Smooth muscle cell (in vitro differentiated cells): ENCODE measurements at regions not wholly inside any gene's neighbourhood (a gene's known extent, or its start where the extent isn't known, plus 50 kb on each side); places are given as distances from the start of the nearest gene placed in this dataset.
"Not testable (repeated sequence)": the region's sequence is repeated elsewhere in the genome, so short reads cannot be mapped to it uniquely, and the experiment has no call there.

Source experiments
- DNase-seq: peaks from one replicate; lab custom pipeline; 2025; ENCODE audit not compliant: unreplicated experiment; lab: John Stamatoyannopoulos, UW
- H2AFZ ChIP-seq: fragments of 200-600 bp; sonication (generic); 2 replicates; pipeline ENCODE4 v1.6.0; 2016; ENCODE audit warnings: antibody characterized with exemption, low read depth, mild to moderate bottlenecking
- H3F3A ChIP-seq: fragments of 200-600 bp; sonication (generic); 2 replicates; pipeline ENCODE4 v1.6.0; 2017; ENCODE audit warnings: antibody characterized with exemption, low read depth
- H3K27ac ChIP-seq: fragments of 200-600 bp; sonication (generic); 2 replicates; pipeline ENCODE4 v1.5.1; 2016; ENCODE audit warnings: low read depth, mild to moderate bottlenecking
- H3K27me3 ChIP-seq: fragments of 200-600 bp; sonication (generic); 2 replicates; pipeline ENCODE4 v1.6.1; 2016; ENCODE audit warnings: low read depth, mild to moderate bottlenecking
- H3K36me3 ChIP-seq: fragments of 200-600 bp; sonication (generic); 2 replicates; pipeline ENCODE4 v1.5.1; 2016; ENCODE audit warnings: low read depth
- H3K4me1 ChIP-seq: fragments of 200-600 bp; sonication (generic); 2 replicates; pipeline ENCODE4 v1.5.1; 2016; ENCODE audit warnings: low read depth
- H3K4me2 ChIP-seq: fragments of 200-600 bp; sonication (generic); 2 replicates; pipeline ENCODE4 v1.6.0; 2016; ENCODE audit warnings: mild to moderate bottlenecking
- H3K4me3 ChIP-seq: fragments of 200-600 bp; sonication (generic); 2 replicates; pipeline ENCODE4 v1.5.1; 2016; ENCODE audit warnings: mild to moderate bottlenecking
- H3K79me2 ChIP-seq: fragments of 200-600 bp; sonication (generic); 2 replicates; pipeline ENCODE4 v1.6.0; 2016; ENCODE audit warnings: low read depth, mild to moderate bottlenecking
- H3K9ac ChIP-seq: fragments of 200-600 bp; sonication (generic); 2 replicates; pipeline ENCODE4 v1.6.0; 2016; ENCODE audit warnings: low read depth
- H3K9me3 ChIP-seq: fragments of 200-600 bp; sonication (generic); replicated peaks from 2 replicates; pipeline ENCODE4 v1.5.1; 2016; ENCODE audit warnings: low read depth
- H4K20me1 ChIP-seq: fragments of 200-600 bp; sonication (generic); 2 replicates; pipeline ENCODE4 v1.6.0; 2016; ENCODE audit warnings: low read depth
- WGBS: methylation state at CpG from one replicate; pipeline ENCODE4 v1.1.7; 2016; ENCODE audit warnings: low lambda C conversion rate; 5-methylcytosine and 5-hydroxymethylcytosine counted together
- TF ChIP-seq, protein P1 (sequence below): fragments of 200-600 bp; sonication (generic); IDR thresholded peaks from 2 replicates; pipeline ENCODE4 v1.5.1; 2017; ENCODE audit warnings: borderline replicate concordance, mild to moderate bottlenecking, antibody characterized with exemption; ENCODE audit not compliant: insufficient read depth, poor library complexity, severe bottlenecking

- no peaks in the 10 kb centered on the region for H3K79me2 ChIP-seq
- no peaks in the 10 kb centered on the region for H3F3A ChIP-seq
- no peaks in the 10 kb centered on the region for H4K20me1 ChIP-seq
- H3K4me1 ChIP-seq, result no peaks in the 10 kb centered on the region
- no peak overlapping the region for H3K27ac ChIP-seq
- no peaks in the 10 kb centered on the region for H3K9me3 ChIP-seq
- no peak overlapping the region for H3K9ac ChIP-seq
- no peak overlapping the region for H2AFZ ChIP-seq
- TF ChIP-seq, protein P1, sequence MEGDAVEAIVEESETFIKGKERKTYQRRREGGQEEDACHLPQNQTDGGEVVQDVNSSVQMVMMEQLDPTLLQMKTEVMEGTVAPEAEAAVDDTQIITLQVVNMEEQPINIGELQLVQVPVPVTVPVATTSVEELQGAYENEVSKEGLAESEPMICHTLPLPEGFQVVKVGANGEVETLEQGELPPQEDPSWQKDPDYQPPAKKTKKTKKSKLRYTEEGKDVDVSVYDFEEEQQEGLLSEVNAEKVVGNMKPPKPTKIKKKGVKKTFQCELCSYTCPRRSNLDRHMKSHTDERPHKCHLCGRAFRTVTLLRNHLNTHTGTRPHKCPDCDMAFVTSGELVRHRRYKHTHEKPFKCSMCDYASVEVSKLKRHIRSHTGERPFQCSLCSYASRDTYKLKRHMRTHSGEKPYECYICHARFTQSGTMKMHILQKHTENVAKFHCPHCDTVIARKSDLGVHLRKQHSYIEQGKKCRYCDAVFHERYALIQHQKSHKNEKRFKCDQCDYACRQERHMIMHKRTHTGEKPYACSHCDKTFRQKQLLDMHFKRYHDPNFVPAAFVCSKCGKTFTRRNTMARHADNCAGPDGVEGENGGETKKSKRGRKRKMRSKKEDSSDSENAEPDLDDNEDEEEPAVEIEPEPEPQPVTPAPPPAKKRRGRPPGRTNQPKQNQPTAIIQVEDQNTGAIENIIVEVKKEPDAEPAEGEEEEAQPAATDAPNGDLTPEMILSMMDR, result no peak
- H3K4me3 ChIP-seq, result no peak overlapping the region
- no peaks in the 10 kb centered on the region for H3K27me3 ChIP-seq
- no peaks in the 10 kb centered on the region for H3K36me3 ChIP-seq
- H3K4me2 ChIP-seq, result no peak overlapping the region
- no peak for DNase-seq
Measured at GRCh38 chr13:38072696-38073095, 203.1 kb upstream of the TRPC4 start.

GRCh38 chr13:38071340-38071739 is 201.8 kb upstream of the TRPC4 start:
- 94% methylated on average over 4 of the region's 5 CpGs for WGBS

GRCh38 chr13:38053896-38054295 is 184.3 kb upstream of the TRPC4 start:
- no peak overlapping the region for H2AFZ ChIP-seq
- H3K79me2 ChIP-seq, result no peaks in the 10 kb centered on the region
- no peak overlapping the region for H3K27ac ChIP-seq
- no peaks in the 10 kb centered on the region for H3F3A ChIP-seq
- H3K4me3 ChIP-seq, result no peak overlapping the region
- no peaks in the 10 kb centered on the region for H3K9me3 ChIP-seq
- H3K9ac ChIP-seq, result no peak overlapping the region
- WGBS, result 70% methylated on average over 3 of the region's 3 CpGs
- no peaks in the 10 kb centered on the region for H3K4me1 ChIP-seq
- TF ChIP-seq, protein P1, result no peak
- H4K20me1 ChIP-seq, result no peaks in the 10 kb centered on the region
- H3K4me2 ChIP-seq, result no peak overlapping the region
- H3K36me3 ChIP-seq, result no peaks in the 10 kb centered on the region
- H3K27me3 ChIP-seq, result no peaks in the 10 kb centered on the region
- no peak for DNase-seq

More at GRCh38 chr13:38071340-38071739, 201.8 kb upstream of the TRPC4 start:
- not testable (repeated sequence) for H3K9ac ChIP-seq, H3K27me3 ChIP-seq, H3F3A ChIP-seq, H2AFZ ChIP-seq, H3K9me3 ChIP-seq, H3K79me2 ChIP-seq, H3K4me3 ChIP-seq, H4K20me1 ChIP-seq, DNase-seq, H3K36me3 ChIP-seq, H3K27ac ChIP-seq, H3K4me1 ChIP-seq, H3K4me2 ChIP-seq

- H3K9ac ChIP-seq, result no peak overlapping the region
- H3F3A ChIP-seq, result no peaks in the 10 kb centered on the region
- 33% methylated on average over 1 of the region's 1 CpG for WGBS
- H4K20me1 ChIP-seq, result no peaks in the 10 kb centered on the region
- H3K9me3 ChIP-seq, result no peaks in the 10 kb centered on the region
- no peaks in the 10 kb centered on the region for H3K4me1 ChIP-seq
- TF ChIP-seq, protein P1, result no peak
- no peak overlapping the region for H3K27ac ChIP-seq
- no peaks in the 10 kb centered on the region for H3K79me2 ChIP-seq
- H3K36me3 ChIP-seq, result no peaks in the 10 kb centered on the region
- H3K27me3 ChIP-seq, result no peaks in the 10 kb centered on the region
- H3K4me2 ChIP-seq, result no peak overlapping the region
- H3K4me3 ChIP-seq, result no peak overlapping the region
- no peak for DNase-seq
- H2AFZ ChIP-seq, result no peak overlapping the region
Measured at GRCh38 chr13:38046049-38046376, 176.4 kb upstream of the TRPC4 start.
